H1 (cell line): ENCODE measurements at regions not wholly inside any gene's neighbourhood (a gene's known extent, or its start where the extent isn't known, plus 50 kb on each side); places are given as distances from the start of the nearest gene placed in this dataset.

Experiments used
- CBX5 ChIP-seq: fragments of 300-800, 300-1000 bp; sonication (generic); IDR thresholded peaks from 2 replicates; pipeline ENCODE4 v1.7.1; 2016; ENCODE audit warnings: antibody characterized with exemption, low read length, low read depth
- CTCF ChIP-seq, 3 experiments: IDR thresholded peaks; 1 replicate in 2 of 3; 2 replicates in 1 of 3; pipeline versions ENCODE4 v1.5.1 to v1.6.1; 2011; ENCODE audit warnings: low read length in 3 of 3, mild to moderate bottlenecking in 3 of 3, inconsistent platforms in 2 of 3, low read depth in 1 of 3, moderate library complexity in 1 of 3; ENCODE audit not compliant: insufficient read depth in 1 of 3; ENCODE audit errors: control extremely low read depth in 1 of 3
- EP300 ChIP-seq, 2 experiments: IDR thresholded peaks; 1 replicate in 1 of 2; 2 replicates in 1 of 2; pipeline ENCODE4 v1.6.1; 2011 to 2012; ENCODE audit warnings: low read depth in 2 of 2, low read length in 2 of 2, mild to moderate bottlenecking in 2 of 2, borderline replicate concordance in 1 of 2, inconsistent platforms in 1 of 2, moderate library complexity in 1 of 2
- EZH2 ChIP-seq: fragments of 200-600 bp; sonication (generic); IDR thresholded peaks from 2 replicates; pipeline ENCODE4 v1.7.1; 2012; ENCODE audit warnings: low read depth, mild to moderate bottlenecking, moderate library complexity, low read length, inconsistent platforms; ENCODE audit not compliant: severe bottlenecking
- GABPA ChIP-seq: IDR thresholded peaks from 2 replicates; pipeline ENCODE4 v1.6.1; 2011; ENCODE audit warnings: mild to moderate bottlenecking, low read length, moderate library complexity, borderline replicate concordance; ENCODE audit not compliant: insufficient read depth
- POLR2A ChIP-seq, 2 experiments: IDR thresholded peaks; 1 replicate in 1 of 2; 2 replicates in 1 of 2; pipeline ENCODE4 v1.6.1; 2011; ENCODE audit warnings: low read depth in 2 of 2, low read length in 2 of 2, mild to moderate bottlenecking in 2 of 2; ENCODE audit errors: control extremely low read depth in 1 of 2
- POLR2AphosphoS5 ChIP-seq: IDR thresholded peaks from 2 replicates; pipeline ENCODE4 v1.6.1; 2011; ENCODE audit warnings: low read depth, low read length
- SP2 ChIP-seq: IDR thresholded peaks from 2 replicates; pipeline ENCODE4 v1.6.1; 2012; ENCODE audit warnings: mild to moderate bottlenecking, low read length, inconsistent platforms
- SP4 ChIP-seq: IDR thresholded peaks from 2 replicates; pipeline ENCODE4 v1.6.1; 2012; ENCODE audit warnings: low read length, inconsistent platforms
- YY1 ChIP-seq: IDR thresholded peaks from 2 replicates; pipeline ENCODE4 v1.6.1; 2011; ENCODE audit warnings: low read depth, mild to moderate bottlenecking, low read length

DNA sequence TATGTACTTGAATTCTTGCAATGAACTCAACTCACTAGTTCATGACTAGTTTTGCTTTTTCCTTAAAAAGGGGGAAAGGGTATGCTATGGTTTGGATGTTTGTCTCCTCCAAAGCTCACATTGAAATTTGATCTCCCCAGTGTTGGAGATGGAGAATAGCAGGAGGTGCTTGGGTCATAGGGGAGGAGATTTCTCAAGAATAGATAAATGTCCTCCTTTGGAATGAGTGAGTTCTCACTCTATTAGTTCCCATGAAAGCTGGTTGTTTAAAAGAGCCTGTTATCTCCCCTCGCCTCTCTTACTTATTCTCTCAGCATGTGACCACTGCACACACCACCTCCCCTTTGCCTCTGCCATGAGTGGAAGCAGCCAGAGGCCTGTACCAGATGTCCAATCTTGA is 109.4 kb upstream of the INTU start:
- TF ChIP-seq EP300 (IDR thresholded peaks at IDR 0.05; ENCODE audit: borderline replicate concordance in 1 of 2, low read depth in 2 of 2, low read length in 2 of 2) = no peak
- TF ChIP-seq CTCF (IDR thresholded peaks at IDR 0.05; ENCODE audit: control extremely low read depth in 1 of 3, insufficient read depth in 1 of 3, low read depth in 1 of 3, low read length in 3 of 3) = no peak
- no peak for TF ChIP-seq POLR2A (IDR thresholded peaks at IDR 0.05; ENCODE audit: control extremely low read depth in 1 of 2, low read depth in 2 of 2, low read length in 2 of 2)
- no peak for TF ChIP-seq POLR2AphosphoS5
- no peak for TF ChIP-seq CBX5
- no peak for TF ChIP-seq GABPA
- no peak for TF ChIP-seq EZH2
- no peak for TF ChIP-seq SP4
- TF ChIP-seq SP2 = no peak
- TF ChIP-seq YY1 = no peak
